RWPE2 (cell line): ENCODE measurements at regions not wholly inside any gene's neighbourhood (a gene's known extent, or its start where the extent isn't known, plus 50 kb on each side); places are given as distances from the start of the nearest gene placed in this dataset.

Experiments
- ATAC-seq: fragments of 200-7000 bp; cut with Tn5 transposase; 3 replicates; pipeline ENCODE4 v1.9.1; 2021; ENCODE audit warnings: low read depth
- DNase-seq: peaks from one replicate; pipeline ENCODE4 v3.0.0-alpha.2; 2020; ENCODE audit warnings: low spot score
- H3K27ac ChIP-seq: fragments of 450-650 bp; 2 replicates; pipeline ENCODE4 v1.5.1; 2017; ENCODE audit warnings: mild to moderate bottlenecking; ENCODE audit not compliant: poor library complexity, severe bottlenecking
- H3K27me3 ChIP-seq: fragments of 250-450 bp; sonication (Bioruptor Pico); 2 replicates; pipeline ENCODE4 v1.5.1; 2021; ENCODE audit warnings: mild to moderate bottlenecking, moderate library complexity; ENCODE audit not compliant: insufficient read depth, poor library complexity, severe bottlenecking
- H3K36me3 ChIP-seq: fragments of 250-450 bp; sonication (Bioruptor Pico); 2 replicates; pipeline ENCODE4 v1.5.1; 2020; ENCODE audit warnings: low read depth, mild to moderate bottlenecking, moderate library complexity
- H3K4me1 ChIP-seq: fragments of 250-450 bp; sonication (Bioruptor Pico); 2 replicates; pipeline ENCODE4 v1.5.1; 2021; ENCODE audit warnings: mild to moderate bottlenecking, moderate library complexity; ENCODE audit not compliant: insufficient read depth, poor library complexity, severe bottlenecking
- H3K4me3 ChIP-seq: fragments of 250-450 bp; sonication (Bioruptor Pico); 2 replicates; pipeline ENCODE4 v1.5.1; 2021; ENCODE audit warnings: mild to moderate bottlenecking, moderate library complexity; ENCODE audit not compliant: severe bottlenecking
- H3K9me3 ChIP-seq: fragments of 250-450 bp; sonication (Bioruptor Pico); 2 replicates; pipeline ENCODE4 v1.5.1; 2021; ENCODE audit warnings: mild to moderate bottlenecking, moderate library complexity; ENCODE audit not compliant: severe bottlenecking
- CTCF ChIP-seq: fragments of 450-650 bp; IDR thresholded peaks from one replicate; pipeline ENCODE4 v1.5.1; 2017; ENCODE audit warnings: mild to moderate bottlenecking, moderate library complexity; ENCODE audit not compliant: poor library complexity, severe bottlenecking

GRCh38 chr6:8203337-8203736, 101.0 kb upstream of the EEF1E1 start:
- no peak overlapping the region for H3K27ac ChIP-seq
- no peaks in the 10 kb centered on the region for H3K27me3 ChIP-seq
- no peak for TF ChIP-seq CTCF
- H3K9me3 ChIP-seq = no peaks in the 10 kb centered on the region
- no peak for DNase-seq
- no peaks in the 10 kb centered on the region for H3K36me3 ChIP-seq
- no peaks in the 10 kb centered on the region for H3K4me1 ChIP-seq
- no peak overlapping the region for H3K4me3 ChIP-seq
- no peak for ATAC-seq

- H3K27me3 ChIP-seq = no peaks in the 10 kb centered on the region
- H3K9me3 ChIP-seq = no peaks in the 10 kb centered on the region
- DNase-seq = no peak
- no peaks in the 10 kb centered on the region for H3K4me1 ChIP-seq
- ATAC-seq = no peak
- no peaks in the 10 kb centered on the region for H3K36me3 ChIP-seq
- H3K27ac ChIP-seq = no peak overlapping the region
- H3K4me3 ChIP-seq = no peak overlapping the region
- TF ChIP-seq CTCF = no peak
These were observed 99.3 kb upstream of the EEF1E1 start for GRCh38 chr6:8201679-8202078.

GRCh38 chr6:8200255-8200654, 97.9 kb upstream of the EEF1E1 start:
- ATAC-seq (no peak), DNase-seq (no peak)
- no peaks in the 10 kb centered on the region for H3K36me3 ChIP-seq
- H3K4me3 ChIP-seq = no peak overlapping the region
- no peaks in the 10 kb centered on the region for H3K4me1 ChIP-seq
- no peaks in the 10 kb centered on the region for H3K9me3 ChIP-seq
- no peak overlapping the region for H3K27ac ChIP-seq
- H3K27me3 ChIP-seq = no peaks in the 10 kb centered on the region
- no peak for TF ChIP-seq CTCF

GRCh38 chr6:8195714-8196102, 93.4 kb upstream of the EEF1E1 start:
- Histone ChIP-seq H3K4me3 (no peak overlapping the region), H3K4me1 (no peaks in the 10 kb centered on the region), H3K36me3 (no peaks in the 10 kb centered on the region), H3K27ac (no peak overlapping the region), H3K9me3 (no peaks in the 10 kb centered on the region), H3K27me3 (no peaks in the 10 kb centered on the region)
- TF ChIP-seq CTCF = no peak
- DNase-seq (no peak), ATAC-seq (no peak)

- no peak overlapping the region for H3K4me3 ChIP-seq
- H3K4me1 ChIP-seq = no peaks in the 10 kb centered on the region
- no peaks in the 10 kb centered on the region for H3K36me3 ChIP-seq
- no peaks in the 10 kb centered on the region for H3K27me3 ChIP-seq
- ATAC-seq = no peak
- no peak overlapping the region for H3K27ac ChIP-seq
- no peak for TF ChIP-seq CTCF
- H3K9me3 ChIP-seq = no peaks in the 10 kb centered on the region
- no peak for DNase-seq
These were observed 92.8 kb upstream of the EEF1E1 start for GRCh38 chr6:8195040-8195713.
